ENCODE measurements at regions not wholly inside any gene's neighbourhood (a gene's known extent, or its start where the extent isn't known, plus 50 kb on each side); places are given as distances from the start of the nearest gene placed in this dataset.

- TF ChIP-seq CTCF (conservative IDR thresholded peaks at IDR 0.05) (no peak), EZH2 (IDR thresholded peaks at IDR 0.05; ENCODE audit: low read depth) (no peak)
Measured at GRCh38 chr5:62198421-62198820, 107.6 kb upstream of the KIF2A start.
